Activated CD8-positive, alpha-beta memory T cell treated with anti-CD3 and anti-CD28 coated beads, Interleukin-2, amount 50 U/mL, for 4 hours (primary cell): ENCODE measurements at regions not wholly inside any gene's neighbourhood (a gene's known extent, or its start where the extent isn't known, plus 50 kb on each side); places are given as distances from the start of the nearest gene placed in this dataset.
"Not testable (repeated sequence)": the region's sequence is repeated elsewhere in the genome, so short reads cannot be mapped to it uniquely, and the experiment has no call there.

ENCODE experiments used
- DNase-seq: peaks from one replicate; pipeline ENCODE4 v3.0.0-alpha.2; 2020

GRCh38 chr18:51525453-51526225, 328.2 kb upstream of the MEX3C start:
- DNase-seq: no peak

GRCh38 chr18:51527826-51528225, 330.3 kb upstream of the MEX3C start:
- no peak for DNase-seq

- no peak for DNase-seq
Observed at GRCh38 chr18:51531501-51531900, 334.0 kb upstream of the MEX3C start.

- no peak for DNase-seq
Observed at GRCh38 chr18:51537487-51537886, 340.0 kb upstream of the MEX3C start.

GRCh38 chr18:51540562-51540961, 343.1 kb upstream of the MEX3C start:
- DNase-seq: no peak

- DNase-seq: no peak
Observed at GRCh38 chr18:51541230-51541629, 343.7 kb upstream of the MEX3C start.

GRCh38 chr18:51543658-51544155, 346.2 kb upstream of the MEX3C start:
- no peak for DNase-seq

GRCh38 chr18:51545446-51545845, 348.0 kb upstream of the MEX3C start:
- no peak for DNase-seq

GRCh38 chr18:51559198-51559901, 361.9 kb upstream of the MEX3C start:
- DNase-seq: no peak

GRCh38 chr18:51559902-51560287, 362.4 kb upstream of the MEX3C start:
- no peak for DNase-seq

- DNase-seq: no peak
Observed at GRCh38 chr18:51561821-51562220, 364.3 kb upstream of the MEX3C start.

- DNase-seq: no peak
Observed at GRCh38 chr18:51562866-51563265, 365.4 kb upstream of the MEX3C start.

- no peak for DNase-seq
Observed at GRCh38 chr18:51563396-51563795, 365.9 kb upstream of the MEX3C start.

GRCh38 chr18:51568151-51568550, 370.7 kb upstream of the MEX3C start:
- no peak for DNase-seq

GRCh38 chr18:51569153-51569552, 371.7 kb upstream of the MEX3C start:
- DNase-seq: no peak

GRCh38 chr18:51569561-51569960, 372.1 kb upstream of the MEX3C start:
- no peak for DNase-seq

GRCh38 chr18:51570071-51570470, 372.6 kb upstream of the MEX3C start:
- not testable (repeated sequence) for DNase-seq

GRCh38 chr18:51573886-51574285, 376.4 kb upstream of the MEX3C start:
- not testable (repeated sequence) for DNase-seq

GRCh38 chr18:51575171-51575570, 377.7 kb upstream of the MEX3C start:
- DNase-seq: no peak

- DNase-seq: no peak
Observed at GRCh38 chr18:51578406-51578980, 381.0 kb upstream of the MEX3C start.

- no peak for DNase-seq
Observed at GRCh38 chr18:51580580-51580979, 383.1 kb upstream of the MEX3C start.

GRCh38 chr18:51582551-51582950, 385.1 kb upstream of the MEX3C start:
- DNase-seq: no peak

GRCh38 chr18:51588616-51589015, 391.1 kb upstream of the MEX3C start:
- no peak for DNase-seq

GRCh38 chr18:51593931-51594330, 396.4 kb upstream of the MEX3C start:
- DNase-seq: no peak
